SK-N-SH (cell line): ENCODE measurements at regions not wholly inside any gene's neighbourhood (a gene's known extent, or its start where the extent isn't known, plus 50 kb on each side); places are given as distances from the start of the nearest gene placed in this dataset.

Experiments
- CTCF ChIA-PET: fragments of 300-600, 350-600 bp; formaldehyde crosslinking; extraction: SDS; loops from one replicate; lab custom pipeline; 2021; lab: Yijun Ruan, JAX
- POLR2A ChIA-PET: fragments of 350-600 bp; sonication (Branson Sonifier 250); formaldehyde crosslinking; extraction: SDS; loops from one replicate; lab custom pipeline; 2020; ENCODE audit warnings: antibody characterized with exemption, inconsistent platforms; lab: Yijun Ruan, JAX
- DNase-seq: peaks from one replicate; pipeline ENCODE4 v3.0.0; 2012
- H2AFZ ChIP-seq: fragments of 200-600 bp; sonication (generic); 2 replicates; pipeline ENCODE4 v1.8.1; 2016; ENCODE audit warnings: antibody characterized with exemption, mild to moderate bottlenecking, low read depth
- H3F3A ChIP-seq: fragments of 200-600 bp; sonication (generic); replicated peaks from 2 replicates; pipeline ENCODE3; 2016; ENCODE audit warnings: antibody characterized with exemption, mild to moderate bottlenecking; ENCODE audit not compliant: insufficient read depth
- H3K27ac ChIP-seq, 2 experiments: fragments of 200-500 bp in 1 of 2; fragments of 200-600 bp in 1 of 2; sonication (Bioruptor generic) in 1 of 2; sonication (generic), shearing (Covaris generic) in 1 of 2; 2 replicates each; pipeline versions ENCODE4 v1.5.1 to v1.6.1; 2014 to 2016; ENCODE audit warnings: low read depth in 2 of 2, inconsistent platforms in 1 of 2, low read length in 1 of 2, mild to moderate bottlenecking in 1 of 2, mixed read lengths in 1 of 2
- H3K27me3 ChIP-seq: fragments of 200-600 bp; sonication (generic), shearing (Covaris generic); 2 replicates; pipeline ENCODE4 v1.6.1; 2016; ENCODE audit warnings: mixed run types; ENCODE audit not compliant: insufficient read depth
- H3K36me3 ChIP-seq, 2 experiments: fragments of 200-500 bp in 1 of 2; fragments of 200-600 bp in 1 of 2; sonication (Bioruptor generic) in 1 of 2; sonication (generic) in 1 of 2; replicated peaks in 1 of 2; 2 replicates each; pipeline versions ENCODE3 to v1.5.1; 2014 to 2016; ENCODE audit warnings: low read length in 1 of 2, mild to moderate bottlenecking in 1 of 2; ENCODE audit not compliant: insufficient read depth in 2 of 2, control insufficient read depth in 1 of 2
- H3K4me1 ChIP-seq, 2 experiments: fragments of 200-500 bp in 1 of 2; fragments of 200-600 bp in 1 of 2; sonication (Bioruptor generic) in 1 of 2; sonication (generic), shearing (Covaris generic) in 1 of 2; 2 replicates each; pipeline versions ENCODE4 v1.5.1 to v1.6.1; 2014 to 2016; ENCODE audit warnings: low read depth in 1 of 2, low read length in 1 of 2, mixed run types in 1 of 2; ENCODE audit not compliant: insufficient read depth in 2 of 2, control insufficient read depth in 1 of 2
- H3K4me2 ChIP-seq: fragments of 200-600 bp; sonication (generic), shearing (Covaris generic); 2 replicates; pipeline ENCODE4 v1.6.1; 2017; ENCODE audit warnings: mixed run types
- H3K4me3 ChIP-seq, 2 experiments: fragments of 200-500 bp in 1 of 2; fragments of 200-600 bp in 1 of 2; sonication (Bioruptor generic) in 1 of 2; sonication (generic), shearing (Covaris generic) in 1 of 2; 2 replicates each; pipeline versions ENCODE4 v1.5.1 to v1.8.1; 2014 to 2016; ENCODE audit warnings: low read depth in 2 of 2, inconsistent platforms in 1 of 2, low read length in 1 of 2, mild to moderate bottlenecking in 1 of 2, mixed read lengths in 1 of 2, moderate library complexity in 1 of 2
- H3K79me2 ChIP-seq: fragments of 200-600 bp; sonication (generic); 2 replicates; pipeline ENCODE4 v1.8.1; 2017; ENCODE audit warnings: mild to moderate bottlenecking; ENCODE audit not compliant: insufficient read depth
- H3K9ac ChIP-seq: fragments of 200-600 bp; sonication (generic); 2 replicates; pipeline ENCODE4 v1.6.1; 2017; ENCODE audit warnings: mixed run types
- H3K9me2 ChIP-seq: fragments of 200-600 bp; sonication (generic); 2 replicates; pipeline ENCODE4 v1.6.1; 2017; ENCODE audit warnings: mixed run types
- H3K9me3 ChIP-seq: fragments of 200-600 bp; sonication (generic); 2 replicates; pipeline ENCODE4 v1.6.1; 2017; ENCODE audit warnings: mixed run types, mild to moderate bottlenecking, moderate library complexity
- H4K20me1 ChIP-seq: fragments of 200-600 bp; sonication (generic); 2 replicates; pipeline ENCODE4 v1.6.1; 2017; ENCODE audit warnings: mild to moderate bottlenecking, mixed run types; ENCODE audit not compliant: insufficient read depth
- FOSL2 ChIP-seq: IDR thresholded peaks from 2 replicates; pipeline ENCODE4 v1.4.0; 2012; ENCODE audit warnings: low read depth, mild to moderate bottlenecking, moderate library complexity, borderline replicate concordance
- FOXJ3 ChIP-seq: sonication (generic); formaldehyde crosslinking; IDR thresholded peaks from 2 replicates; pipeline ENCODE4 v1.5.1; 2020; ENCODE audit warnings: mild to moderate bottlenecking, missing genetic modification reagents
- FOXM1 ChIP-seq: IDR thresholded peaks from 2 replicates; pipeline ENCODE4 v1.4.0; 2012; ENCODE audit warnings: low read depth, mild to moderate bottlenecking
- GATA2 ChIP-seq: sonication (generic); formaldehyde crosslinking; IDR thresholded peaks from 2 replicates; pipeline ENCODE4 v1.5.0; 2020; ENCODE audit warnings: mild to moderate bottlenecking, missing genetic modification reagents
- MAX ChIP-seq: IDR thresholded peaks from 2 replicates; pipeline ENCODE4 v1.4.0; 2012; ENCODE audit warnings: low read depth
- MXI1 ChIP-seq: IDR thresholded peaks from 2 replicates; pipeline ENCODE4 v1.6.1; 2012; ENCODE audit warnings: mild to moderate bottlenecking, low read depth, low read length, improper control_type of control experiment
- NFIC ChIP-seq: IDR thresholded peaks from 2 replicates; pipeline ENCODE4 v1.4.0; 2012; ENCODE audit warnings: borderline replicate concordance
- NRF1 ChIP-seq: IDR thresholded peaks from 2 replicates; pipeline ENCODE4 v1.6.1; 2012; ENCODE audit warnings: low read depth, mild to moderate bottlenecking, low read length
- REST ChIP-seq: IDR thresholded peaks from 2 replicates; pipeline ENCODE4 v1.6.1; 2012; ENCODE audit warnings: mild to moderate bottlenecking, low read depth, low read length, moderate library complexity
- RFX5 ChIP-seq: IDR thresholded peaks from 2 replicates; pipeline ENCODE4 v1.6.1; 2012; ENCODE audit warnings: mild to moderate bottlenecking, improper control_type of control experiment, low read length
- RXRA ChIP-seq: IDR thresholded peaks from 2 replicates; pipeline ENCODE4 v1.4.0; 2012; ENCODE audit warnings: low read depth, mild to moderate bottlenecking, borderline replicate concordance
- SIN3A ChIP-seq: IDR thresholded peaks from 2 replicates; pipeline ENCODE4 v1.6.1; 2012; ENCODE audit warnings: low read depth, mild to moderate bottlenecking, low read length, moderate library complexity, borderline replicate concordance
- SMC3 ChIP-seq: IDR thresholded peaks from 2 replicates; pipeline ENCODE4 v1.6.1; 2012; ENCODE audit warnings: low read depth, low read length, improper control_type of control experiment
- TAF1 ChIP-seq: IDR thresholded peaks from 2 replicates; pipeline ENCODE4 v1.6.1; 2012; ENCODE audit warnings: low read depth, mild to moderate bottlenecking, low read length, moderate library complexity, borderline replicate concordance
- TEAD4 ChIP-seq: IDR thresholded peaks from 2 replicates; pipeline ENCODE4 v1.4.0; 2012; ENCODE audit warnings: mild to moderate bottlenecking, borderline replicate concordance; ENCODE audit not compliant: insufficient read depth
- USF1 ChIP-seq: IDR thresholded peaks from 2 replicates; pipeline ENCODE4 v1.4.0; 2012; ENCODE audit warnings: low read depth, borderline replicate concordance
- USF2 ChIP-seq: fragments of 150-350 bp; IDR thresholded peaks from 2 replicates; pipeline ENCODE4 v1.6.1; 2017; ENCODE audit warnings: antibody characterized with exemption, low read length, low read depth, borderline replicate concordance
- WGBS: methylation state at CpG from one replicate; pipeline ENCODE4 v1.1.6; 2017; ENCODE audit warnings: low lambda C conversion rate; 5-methylcytosine and 5-hydroxymethylcytosine counted together

GRCh38 chr6:40770794-40771193, 183.6 kb upstream of the LRFN2 start:
- Histone ChIP-seq H3K36me3 (no peaks in the 10 kb centered on the region), H3K79me2 (no peaks in the 10 kb centered on the region), H3K9ac (no peak overlapping the region), H3F3A (no peaks in the 10 kb centered on the region), H3K9me3 (no peaks in the 10 kb centered on the region; the same call in 1 of the 2 replicates), H2AFZ (no peak overlapping the region), H3K9me2 (no peaks in the 10 kb centered on the region), H3K27ac (no peak overlapping the region), H3K4me3 (no peak overlapping the region), H3K4me2 (no peak overlapping the region), H3K4me1 (no peaks in the 10 kb centered on the region; a peak in 1 of 4 replicates), H4K20me1 (no peaks in the 10 kb centered on the region), H3K27me3 (no peaks in the 10 kb centered on the region; the same call in 1 of the 2 replicates)
- POLR2A ChIA-PET, result no interaction called here
- DNase-seq, result no peak
- TF ChIP-seq SMC3 (no peak), MXI1 (no peak), USF1 (no peak), FOXM1 (no peak), RFX5 (no peak), FOSL2 (no peak), SIN3A (no peak)
- CTCF ChIA-PET, result no interaction called here

- H3F3A ChIP-seq, result no peaks in the 10 kb centered on the region
- H3K79me2 ChIP-seq, result no peaks in the 10 kb centered on the region
- TF ChIP-seq REST, result no peak
- no peak for TF ChIP-seq SIN3A
- no peak for TF ChIP-seq MAX
- TF ChIP-seq USF2, result no peak
- no peak for TF ChIP-seq TAF1
- no peak for TF ChIP-seq NFIC
- no peak for TF ChIP-seq TEAD4
- TF ChIP-seq USF1, result no peak
- no peak for TF ChIP-seq GATA2 (CRISPR knock-in tag)
- TF ChIP-seq RFX5, result no peak
- no peak for TF ChIP-seq RXRA
- TF ChIP-seq FOXJ3 (CRISPR knock-in tag), result no peak
- TF ChIP-seq NRF1, result no peak
- WGBS, result 38% methylated on average over 1 of the region's 1 CpG
- ChIA-PET CTCF (no interaction called here), POLR2A (no interaction called here)
- H3K36me3 ChIP-seq, result no peaks in the 10 kb centered on the region
- no peaks in the 10 kb centered on the region; a peak in 1 of 4 replicates for H3K4me1 ChIP-seq
- no peak overlapping the region for H2AFZ ChIP-seq
- no peak overlapping the region for H3K4me3 ChIP-seq
- no peak overlapping the region for H3K4me2 ChIP-seq
- H3K27me3 ChIP-seq, result no peaks in the 10 kb centered on the region; the same call in 1 of the 2 replicates
- no peak for DNase-seq
- H3K9me2 ChIP-seq, result no peaks in the 10 kb centered on the region
- no peaks in the 10 kb centered on the region for H3K9me3 ChIP-seq
- no peak overlapping the region for H3K27ac ChIP-seq
- H4K20me1 ChIP-seq, result no peaks in the 10 kb centered on the region
- no peak overlapping the region for H3K9ac ChIP-seq
Measured at GRCh38 chr6:40764726-40765125, 177.6 kb upstream of the LRFN2 start.
